DND-41 (cell line): ENCODE measurements at regions not wholly inside any gene's neighbourhood (a gene's known extent, or its start where the extent isn't known, plus 50 kb on each side); places are given as distances from the start of the nearest gene placed in this dataset.

ENCODE experiments used
- ATAC-seq: fragments of 200-7000 bp; cut with Tn5 transposase; 3 replicates; pipeline ENCODE4 v1.9.1; 2021; ENCODE audit warnings: low read depth; ENCODE audit not compliant: insufficient read depth
- DNase-seq: peaks from one replicate; pipeline ENCODE4 v3.0.0-alpha.2; 2020
- H2AFZ ChIP-seq: 2 replicates; pipeline ENCODE4 v1.6.0; 2012; ENCODE audit warnings: low read depth, low read length
- H3K27ac ChIP-seq: 2 replicates; pipeline ENCODE4 v1.5.1; 2012; ENCODE audit warnings: low read length, inconsistent platforms
- H3K27me3 ChIP-seq: fragments of 200-600 bp; sonication (generic); 2 replicates; pipeline ENCODE4 v1.6.0; 2012; ENCODE audit warnings: low read length, mild to moderate bottlenecking, inconsistent platforms; ENCODE audit not compliant: insufficient read depth, poor library complexity
- H3K36me3 ChIP-seq: 2 replicates; pipeline ENCODE4 v1.5.1; 2012; ENCODE audit warnings: low read length, inconsistent platforms; ENCODE audit not compliant: insufficient read depth
- H3K4me1 ChIP-seq: 2 replicates; pipeline ENCODE4 v1.5.1; 2012; ENCODE audit warnings: mild to moderate bottlenecking, low read length; ENCODE audit not compliant: insufficient read depth
- H3K4me2 ChIP-seq: 2 replicates; pipeline ENCODE4 v1.6.0; 2012; ENCODE audit warnings: mild to moderate bottlenecking, moderate library complexity, low read length, inconsistent platforms; ENCODE audit not compliant: insufficient read depth
- H3K4me3 ChIP-seq, 2 experiments: fragments of 200-600 bp in 1 of 2; shearing (Covaris generic) in 1 of 2; 2 replicates each; pipeline ENCODE4 v1.5.1; 2012 to 2016; ENCODE audit warnings: inconsistent platforms in 2 of 2, low read length in 2 of 2, mild to moderate bottlenecking in 2 of 2, low read depth in 1 of 2, moderate library complexity in 1 of 2
- H3K79me2 ChIP-seq: 2 replicates; pipeline ENCODE4 v1.6.0; 2012; ENCODE audit warnings: low read length, inconsistent platforms; ENCODE audit not compliant: insufficient read depth
- H3K9ac ChIP-seq: 2 replicates; pipeline ENCODE4 v1.6.0; 2012; ENCODE audit warnings: low read depth, mild to moderate bottlenecking, inconsistent platforms, low read length, moderate library complexity
- H3K9me3 ChIP-seq: 2 replicates; pipeline ENCODE4 v1.5.1; 2012; ENCODE audit warnings: low read length, moderate library complexity, mild to moderate bottlenecking, inconsistent platforms; ENCODE audit not compliant: insufficient read depth, severe bottlenecking
- H4K20me1 ChIP-seq: 2 replicates; pipeline ENCODE4 v1.6.0; 2012; ENCODE audit warnings: low read length; ENCODE audit not compliant: insufficient read depth
- CTCF ChIP-seq: IDR thresholded peaks from 2 replicates; pipeline ENCODE4 v1.5.1; 2012; ENCODE audit warnings: borderline replicate concordance, low read length, moderate library complexity, mild to moderate bottlenecking; ENCODE audit not compliant: poor library complexity, severe bottlenecking; ENCODE audit errors: extremely low read depth
- EZH2 ChIP-seq: IDR thresholded peaks from 3 replicates; pipeline ENCODE4 v1.6.1; 2012; ENCODE audit warnings: borderline replicate concordance, low read depth, mild to moderate bottlenecking, moderate library complexity, low read length, inconsistent platforms; ENCODE audit not compliant: severe bottlenecking

- H3K9me3 ChIP-seq: no peaks in the 10 kb centered on the region
- H3K27ac ChIP-seq: no peak overlapping the region
- ATAC-seq (no peak), DNase-seq (no peak)
- H3K4me1 ChIP-seq: no peaks in the 10 kb centered on the region
- no peak overlapping the region for H3K9ac ChIP-seq
- no peaks in the 10 kb centered on the region for H3K36me3 ChIP-seq
- no peaks in the 10 kb centered on the region for H4K20me1 ChIP-seq
- H2AFZ ChIP-seq: no peak overlapping the region
- H3K4me2 ChIP-seq: no peak overlapping the region
- TF ChIP-seq CTCF (no peak), EZH2 (no peak)
- H3K4me3 ChIP-seq: no peak overlapping the region
- H3K79me2 ChIP-seq: no peaks in the 10 kb centered on the region
- H3K27me3 ChIP-seq: no peaks in the 10 kb centered on the region
These were observed 296.0 kb downstream of the KLHL4 start for GRCh38 chrX:87813566-87813965.

GRCh38 chrX:87846956-87847355 is 329.4 kb downstream of the KLHL4 start:
- Histone ChIP-seq H2AFZ (no peak overlapping the region), H4K20me1 (no peaks in the 10 kb centered on the region), H3K4me1 (no peaks in the 10 kb centered on the region), H3K27me3 (no peaks in the 10 kb centered on the region), H3K4me2 (no peak overlapping the region), H3K79me2 (no peaks in the 10 kb centered on the region), H3K36me3 (no peaks in the 10 kb centered on the region), H3K9me3 (no peaks in the 10 kb centered on the region), H3K9ac (no peak overlapping the region), H3K27ac (no peak overlapping the region), H3K4me3 (no peak overlapping the region)
- no peak for TF ChIP-seq CTCF
- no peak for TF ChIP-seq EZH2
- ATAC-seq (no peak), DNase-seq (no peak)

- no peaks in the 10 kb centered on the region for H3K79me2 ChIP-seq
- H3K36me3 ChIP-seq: no peaks in the 10 kb centered on the region
These were observed 355.8 kb downstream of the KLHL4 start for GRCh38 chrX:87873347-87873941.

More at GRCh38 chrX:87873347-87873941, 355.8 kb downstream of the KLHL4 start:
- ATAC-seq (peak; percentile 45), DNase-seq (peak; percentile 3)
- no peaks in the 10 kb centered on the region for H3K27me3 ChIP-seq
- no peaks in the 10 kb centered on the region for H4K20me1 ChIP-seq
- no peak overlapping the region for H3K9ac ChIP-seq
- H3K4me2 ChIP-seq: peak overlapping the region; percentile 45; the same call in 1 of the 2 replicates
- no peaks in the 10 kb centered on the region for H3K9me3 ChIP-seq
- no peak overlapping the region for H3K27ac ChIP-seq
- TF ChIP-seq CTCF (no peak), EZH2 (no peak)
- H2AFZ ChIP-seq: peak overlapping the region; percentile 39; the same call in 1 of the 2 replicates
- peaks cover 12% of the 10 kb centered on the region for H3K4me1 ChIP-seq
- no peak overlapping the region; a peak in 1 of 4 replicates for H3K4me3 ChIP-seq
